IgD-negative memory B cell (primary cell): ENCODE measurements at regions not wholly inside any gene's neighbourhood (a gene's known extent, or its start where the extent isn't known, plus 50 kb on each side); places are given as distances from the start of the nearest gene placed in this dataset.
A peak's percentile ranks its signal among the peaks of the same experiment; 100 is the strongest.
"Not testable (repeated sequence)": the region's sequence is repeated elsewhere in the genome, so short reads cannot be mapped to it uniquely, and the experiment has no call there.

Experiments
- H3K27ac Mint-ChIP-seq, 3 donors: one replicate each; pipeline ENCODE4 v1.8.0; 2020 to 2022; ENCODE audit warnings: mild to moderate bottlenecking in 3 of 3, mixed read lengths in 3 of 3, moderate library complexity in 1 of 3
- H3K27me3 Mint-ChIP-seq: one replicate; pipeline ENCODE4 v1.8.0; 2021; ENCODE audit warnings: mixed read lengths
- H3K36me3 Mint-ChIP-seq: one replicate; pipeline ENCODE4 v1.8.0; 2020; ENCODE audit warnings: mild to moderate bottlenecking, mixed read lengths
- H3K4me1 Mint-ChIP-seq, 3 donors: one replicate each; pipeline ENCODE4 v1.8.0; 2020 to 2022; ENCODE audit warnings: mixed read lengths in 3 of 3, mild to moderate bottlenecking in 1 of 3
- H3K4me3 Mint-ChIP-seq, 4 donors: one replicate each; pipeline ENCODE4 v1.8.0; 2020 to 2022; ENCODE audit warnings: mild to moderate bottlenecking in 4 of 4, mixed read lengths in 4 of 4, moderate library complexity in 3 of 4
- H3K9me3 Mint-ChIP-seq, 3 donors: one replicate each; pipeline ENCODE4 v1.8.0; 2020 to 2021; ENCODE audit warnings: mixed read lengths in 3 of 3, mild to moderate bottlenecking in 1 of 3

- Mint-ChIP-seq H3K27ac (no peak overlapping the region), H3K27me3 (peaks cover 7% of the 10 kb centered on the region), H3K36me3 (no peaks in the 10 kb centered on the region), H3K4me1 (no peaks in the 10 kb centered on the region), H3K4me3 (no peak overlapping the region), H3K9me3 (no peaks in the 10 kb centered on the region)
Measured at GRCh38 chrX:68991691-68992345, 163.0 kb downstream of the EFNB1 start.

- H3K27me3 Mint-ChIP-seq, result peaks cover 6% of the 10 kb centered on the region
- no peak overlapping the region for H3K4me3 Mint-ChIP-seq
- no peaks in the 10 kb centered on the region for H3K9me3 Mint-ChIP-seq
- no peaks in the 10 kb centered on the region for H3K36me3 Mint-ChIP-seq
- no peaks in the 10 kb centered on the region for H3K4me1 Mint-ChIP-seq
- H3K27ac Mint-ChIP-seq, result no peak overlapping the region
Measured at GRCh38 chrX:68990948-68991347, 162.1 kb downstream of the EFNB1 start.

GRCh38 chrX:68989865-68990606, 161.2 kb downstream of the EFNB1 start:
- no peak overlapping the region for H3K4me3 Mint-ChIP-seq
- no peaks in the 10 kb centered on the region for H3K9me3 Mint-ChIP-seq
- H3K36me3 Mint-ChIP-seq, result no peaks in the 10 kb centered on the region

GRCh38 chrX:68989456-68989855, 160.6 kb downstream of the EFNB1 start:
- H3K9me3 Mint-ChIP-seq, result no peaks in the 10 kb centered on the region

More at GRCh38 chrX:68989865-68990606, 161.2 kb downstream of the EFNB1 start:
- no peak overlapping the region for H3K27ac Mint-ChIP-seq
- peaks cover 4% of the 10 kb centered on the region for H3K27me3 Mint-ChIP-seq
- H3K4me1 Mint-ChIP-seq, result no peaks in the 10 kb centered on the region

GRCh38 chrX:68988865-68989264, 160.0 kb downstream of the EFNB1 start:
- no peaks in the 10 kb centered on the region for H3K9me3 Mint-ChIP-seq
- H3K4me3 Mint-ChIP-seq, result no peak overlapping the region
- H3K27me3 Mint-ChIP-seq, result peaks cover 4% of the 10 kb centered on the region
- H3K36me3 Mint-ChIP-seq, result no peaks in the 10 kb centered on the region
- H3K27ac Mint-ChIP-seq, result no peak overlapping the region
- H3K4me1 Mint-ChIP-seq, result no peaks in the 10 kb centered on the region

More at GRCh38 chrX:68989456-68989855, 160.6 kb downstream of the EFNB1 start:
- Mint-ChIP-seq H3K36me3 (no peaks in the 10 kb centered on the region), H3K4me1 (no peaks in the 10 kb centered on the region), H3K27ac (no peak overlapping the region), H3K4me3 (no peak overlapping the region), H3K27me3 (peaks cover 4% of the 10 kb centered on the region)

GRCh38 chrX:68985135-68985755, 156.4 kb downstream of the EFNB1 start:
- Mint-ChIP-seq H3K4me1 (no peaks in the 10 kb centered on the region), H3K27me3 (peaks cover 6% of the 10 kb centered on the region), H3K36me3 (no peaks in the 10 kb centered on the region), H3K4me3 (no peak overlapping the region), H3K9me3 (no peaks in the 10 kb centered on the region), H3K27ac (peak overlapping the region in 1 of 3 donors; percentile 23)

- no peaks in the 10 kb centered on the region for H3K4me1 Mint-ChIP-seq
- H3K27ac Mint-ChIP-seq, result no peak overlapping the region
- peaks cover 6% of the 10 kb centered on the region for H3K27me3 Mint-ChIP-seq
- H3K36me3 Mint-ChIP-seq, result no peaks in the 10 kb centered on the region
- no peak overlapping the region for H3K4me3 Mint-ChIP-seq
- no peaks in the 10 kb centered on the region for H3K9me3 Mint-ChIP-seq
Measured at GRCh38 chrX:68983004-68983857, 154.4 kb downstream of the EFNB1 start.

GRCh38 chrX:68982476-68982875, 153.7 kb downstream of the EFNB1 start:
- H3K9me3 Mint-ChIP-seq, result no peaks in the 10 kb centered on the region
- no peak overlapping the region for H3K4me3 Mint-ChIP-seq
- peaks cover 6% of the 10 kb centered on the region for H3K27me3 Mint-ChIP-seq
- H3K4me1 Mint-ChIP-seq, result no peaks in the 10 kb centered on the region
- H3K36me3 Mint-ChIP-seq, result no peaks in the 10 kb centered on the region
- no peak overlapping the region for H3K27ac Mint-ChIP-seq

GRCh38 chrX:68980906-68981616, 152.2 kb downstream of the EFNB1 start:
- no peaks in the 10 kb centered on the region for H3K4me1 Mint-ChIP-seq
- H3K27me3 Mint-ChIP-seq, result peaks cover 2% of the 10 kb centered on the region
- H3K9me3 Mint-ChIP-seq, result peaks cover 0 to 8% (median 2%) of the 10 kb centered on the region in 3 donors
- no peak overlapping the region for H3K4me3 Mint-ChIP-seq
- peak overlapping the region in 1 of 3 donors; percentile 69 for H3K27ac Mint-ChIP-seq
- no peaks in the 10 kb centered on the region for H3K36me3 Mint-ChIP-seq

GRCh38 chrX:68978655-68979054, 149.8 kb downstream of the EFNB1 start:
- H3K36me3 Mint-ChIP-seq, result no peaks in the 10 kb centered on the region
- H3K9me3 Mint-ChIP-seq, result peaks cover 0 to 15% (median 9%) of the 10 kb centered on the region in 3 donors
- H3K4me1 Mint-ChIP-seq, result no peaks in the 10 kb centered on the region
- peaks cover 2% of the 10 kb centered on the region for H3K27me3 Mint-ChIP-seq
- no peak overlapping the region for H3K27ac Mint-ChIP-seq
- no peak overlapping the region for H3K4me3 Mint-ChIP-seq

- Mint-ChIP-seq H3K4me3 (no peak overlapping the region), H3K27ac (no peak overlapping the region), H3K36me3 (no peaks in the 10 kb centered on the region), H3K27me3 (peaks cover 2% of the 10 kb centered on the region), H3K9me3 (peaks cover 0 to 15% (median 10%) of the 10 kb centered on the region in 3 donors), H3K4me1 (no peaks in the 10 kb centered on the region)
Measured at GRCh38 chrX:68978255-68978654, 149.4 kb downstream of the EFNB1 start.

- Mint-ChIP-seq H3K9me3 (peaks cover 2 to 9% (median 4%) of the 10 kb centered on the region in 3 donors), H3K4me3 (no peak overlapping the region), H3K4me1 (no peaks in the 10 kb centered on the region), H3K27me3 (peaks cover 5% of the 10 kb centered on the region), H3K36me3 (no peaks in the 10 kb centered on the region), H3K27ac (no peak overlapping the region)
Measured at GRCh38 chrX:68953331-68953730, 124.5 kb downstream of the EFNB1 start.

- not testable (repeated sequence) for H3K4me1 Mint-ChIP-seq, H3K36me3 Mint-ChIP-seq, H3K9me3 Mint-ChIP-seq, H3K4me3 Mint-ChIP-seq, H3K27ac Mint-ChIP-seq, H3K27me3 Mint-ChIP-seq
Measured at GRCh38 chrX:68951942-68952619, 123.3 kb downstream of the EFNB1 start.

GRCh38 chrX:68950937-68951336, 122.1 kb downstream of the EFNB1 start:
- H3K4me3 Mint-ChIP-seq, result no peak overlapping the region

More at GRCh38 chrX:68950937-68951336, 122.1 kb downstream of the EFNB1 start:
- peaks cover 0 to 8% (median 3%) of the 10 kb centered on the region in 3 donors for H3K9me3 Mint-ChIP-seq
- no peak overlapping the region for H3K27ac Mint-ChIP-seq
- H3K4me1 Mint-ChIP-seq, result no peaks in the 10 kb centered on the region
- peaks cover 8% of the 10 kb centered on the region for H3K27me3 Mint-ChIP-seq
- H3K36me3 Mint-ChIP-seq, result no peaks in the 10 kb centered on the region
